A549 (cell line): ENCODE measurements at regions not wholly inside any gene's neighbourhood (a gene's known extent, or its start where the extent isn't known, plus 50 kb on each side); places are given as distances from the start of the nearest gene placed in this dataset.

Experiments
- ATAC-seq, 2 experiments: fragments of 200-7000 bp in 1 of 2; fragments of >200 bp in 1 of 2; cut with Nextera tagmentation in 1 of 2; cut with Tn5 transposase in 1 of 2; 3 replicates each; pipeline versions ENCODE4 v1.8.0 to v1.9.1; 2018 to 2020; ENCODE audit warnings: mild to moderate bottlenecking in 1 of 2, moderate library complexity in 1 of 2
- CTCF ChIA-PET: fragments of 300-600 bp; sonication (Branson Sonifier 250); formaldehyde crosslinking; extraction: SDS; loops from one replicate; lab custom pipeline; 2021; ENCODE audit warnings: antibody characterized with exemption, inconsistent platforms; lab: Yijun Ruan, JAX
- POLR2A ChIA-PET: fragments of 350-600 bp; formaldehyde crosslinking; extraction: SDS; loops from one replicate; lab custom pipeline; 2021; ENCODE audit warnings: antibody characterized with exemption, inconsistent platforms; lab: Yijun Ruan, JAX
- DNase-seq, 2 experiments: peaks; one replicate each; pipeline versions ENCODE4 v3.0.0 to v3.0.0-alpha.2; 2011 to 2016; ENCODE audit warnings: low read depth in 1 of 2, low spot score in 1 of 2
- FAIRE-seq: peaks from 2 replicates; lab custom pipeline; 2011; peaks lifted over from hg19 to GRCh38; lab: Jason Lieb, UNC
- H3K27ac ChIP-seq, 2 experiments: fragments of >200 bp; sonication (Bioruptor Twin); formaldehyde crosslinking; 3 replicates each; pipeline ENCODE4 v1.5.1; 2016 to 2017
- H3K4me1 ChIP-seq: fragments of >200 bp; sonication (Bioruptor Twin); formaldehyde crosslinking; 3 replicates; pipeline ENCODE4 v1.6.1; 2016
- H3K4me2 ChIP-seq: fragments of >200 bp; sonication (Bioruptor Twin); formaldehyde crosslinking; 3 replicates; pipeline ENCODE4 v1.6.1; 2016
- H3K4me3 ChIP-seq: fragments of >200 bp; sonication (Bioruptor Twin); formaldehyde crosslinking; 3 replicates; pipeline ENCODE4 v1.5.1; 2016
- H3K9me3 ChIP-seq: fragments of >200 bp; sonication (Bioruptor Twin); formaldehyde crosslinking; 3 replicates; pipeline ENCODE4 v1.6.1; 2016
- CHD4 ChIP-seq: fragments of 200-600 bp; sonication (generic); IDR thresholded peaks from 2 replicates; pipeline ENCODE4 v1.6.1; 2016; ENCODE audit warnings: antibody characterized with exemption, mild to moderate bottlenecking, borderline replicate concordance
- EHMT2 ChIP-seq: fragments of 200-600 bp; sonication (generic); IDR thresholded peaks from 2 replicates; pipeline ENCODE4 v1.6.1; 2016; ENCODE audit warnings: antibody characterized with exemption, low read depth, mild to moderate bottlenecking, moderate library complexity
- ELK1 ChIP-seq: fragments of 150-350 bp; IDR thresholded peaks from 2 replicates; pipeline ENCODE4 v1.6.1; 2014; ENCODE audit warnings: low read depth, mild to moderate bottlenecking, low read length
- GATA3 ChIP-seq: IDR thresholded peaks from 2 replicates; pipeline ENCODE4 v1.6.1; 2012; ENCODE audit warnings: borderline replicate concordance
- HES2 ChIP-seq: fragments of >200 bp; sonication (Bioruptor Twin); formaldehyde crosslinking; IDR thresholded peaks from 2 replicates; pipeline ENCODE4 v1.6.1; 2016
- HEYL ChIP-seq: fragments of 250-450 bp; sonication (Bioruptor Pico); IDR thresholded peaks from 2 replicates; pipeline ENCODE4 v1.8.0; 2021; ENCODE audit warnings: mild to moderate bottlenecking, moderate library complexity
- HOXA7 ChIP-seq: fragments of 250-450 bp; sonication (Bioruptor Pico); IDR thresholded peaks from 2 replicates; pipeline ENCODE4 v1.5.0; 2020; ENCODE audit warnings: mild to moderate bottlenecking, moderate library complexity
- JUN ChIP-seq, 2 experiments: fragments of >200 bp; sonication (Bioruptor Twin); formaldehyde crosslinking; IDR thresholded peaks; 2 replicates in 1 of 2; 3 replicates in 1 of 2; pipeline ENCODE4 v1.6.1; 2016 to 2017
- JUNB ChIP-seq: fragments of >200 bp; sonication (Bioruptor Twin); formaldehyde crosslinking; IDR thresholded peaks from 2 replicates; pipeline ENCODE4 v1.6.1; 2016
- KDM1A ChIP-seq: fragments of 200-600 bp; sonication (generic); IDR thresholded peaks from 2 replicates; pipeline ENCODE4 v1.6.1; 2016; ENCODE audit warnings: low read depth, mild to moderate bottlenecking
- KDM5A ChIP-seq: fragments of 200-600 bp; sonication (generic); IDR thresholded peaks from 2 replicates; pipeline ENCODE4 v1.6.1; 2016; ENCODE audit warnings: antibody characterized with exemption, mild to moderate bottlenecking
- MYC ChIP-seq: IDR thresholded peaks from 2 replicates; pipeline ENCODE4 v1.6.1; 2012; ENCODE audit warnings: mild to moderate bottlenecking, inconsistent platforms, low read length, improper control_type of control experiment, borderline replicate concordance
- NFE2L2 ChIP-seq: fragments of 150-350 bp; conservative IDR thresholded peaks from 2 replicates; pipeline ENCODE4 v1.6.1; 2014; ENCODE audit warnings: low read length
- PHF8 ChIP-seq: fragments of 200-600 bp; sonication (generic); IDR thresholded peaks from 2 replicates; pipeline ENCODE4 v1.6.1; 2016; ENCODE audit warnings: low read depth, mild to moderate bottlenecking, antibody characterized with exemption, moderate library complexity, borderline replicate concordance
- POLR2A ChIP-seq: IDR thresholded peaks from 2 replicates; pipeline ENCODE4 v1.6.1; 2012; ENCODE audit warnings: mild to moderate bottlenecking, low read length
- POLR2AphosphoS2 ChIP-seq: conservative IDR thresholded peaks from 2 replicates; pipeline ENCODE4 v1.6.1; 2012; ENCODE audit warnings: low read length, improper control_type of control experiment, inconsistent platforms
- RAD21 ChIP-seq, 2 experiments: fragments of >200 bp in 1 of 2; sonication (Bioruptor Twin) in 1 of 2; formaldehyde crosslinking in 1 of 2; IDR thresholded peaks in 1 of 2; conservative IDR thresholded peaks in 1 of 2; 2 replicates in 1 of 2; 3 replicates in 1 of 2; pipeline ENCODE4 v1.6.1; 2012 to 2018; ENCODE audit warnings: inconsistent platforms in 1 of 2
- RFX5 ChIP-seq: fragments of 450-650 bp; IDR thresholded peaks from 2 replicates; pipeline ENCODE4 v1.7.1; 2014; ENCODE audit warnings: antibody characterized with exemption, mild to moderate bottlenecking, moderate library complexity
- SMC3 ChIP-seq: fragments of >200 bp; sonication (Bioruptor Twin); formaldehyde crosslinking; IDR thresholded peaks from 3 replicates; pipeline ENCODE4 v1.6.1; 2018; ENCODE audit warnings: inconsistent platforms
- TP53 ChIP-seq: fragments of 250-450 bp; sonication (Bioruptor Pico); IDR thresholded peaks from 2 replicates; pipeline ENCODE4 v1.5.0; 2021; ENCODE audit warnings: mild to moderate bottlenecking, moderate library complexity
- USF2 ChIP-seq: fragments of 450-650 bp; IDR thresholded peaks from 2 replicates; pipeline ENCODE4 v1.6.1; 2014; ENCODE audit warnings: antibody characterized with exemption
- ZSCAN20 ChIP-seq: fragments of 250-450 bp; sonication (Bioruptor Pico); IDR thresholded peaks from 2 replicates; pipeline ENCODE4 v1.8.0; 2022; ENCODE audit warnings: mild to moderate bottlenecking, moderate library complexity
- WGBS: methylation state at CpG from one replicate; pipeline ENCODE4 v1.1.6; 2017; ENCODE audit errors: missing lambda C conversion rate; 5-methylcytosine and 5-hydroxymethylcytosine counted together
- TF ChIP-seq, protein P1 (sequence below): fragments of >200 bp; sonication (Bioruptor Twin); formaldehyde crosslinking; IDR thresholded peaks from 3 replicates; pipeline ENCODE4 v1.5.1; 2016
- TF ChIP-seq, protein P2 (sequence below): IDR thresholded peaks from 2 replicates; pipeline ENCODE4 v1.6.1; 2012; ENCODE audit warnings: low read depth, borderline replicate concordance
- TF ChIP-seq, protein P3 (sequence below): IDR thresholded peaks from 2 replicates; pipeline ENCODE4 v1.6.1; 2012

DNA sequence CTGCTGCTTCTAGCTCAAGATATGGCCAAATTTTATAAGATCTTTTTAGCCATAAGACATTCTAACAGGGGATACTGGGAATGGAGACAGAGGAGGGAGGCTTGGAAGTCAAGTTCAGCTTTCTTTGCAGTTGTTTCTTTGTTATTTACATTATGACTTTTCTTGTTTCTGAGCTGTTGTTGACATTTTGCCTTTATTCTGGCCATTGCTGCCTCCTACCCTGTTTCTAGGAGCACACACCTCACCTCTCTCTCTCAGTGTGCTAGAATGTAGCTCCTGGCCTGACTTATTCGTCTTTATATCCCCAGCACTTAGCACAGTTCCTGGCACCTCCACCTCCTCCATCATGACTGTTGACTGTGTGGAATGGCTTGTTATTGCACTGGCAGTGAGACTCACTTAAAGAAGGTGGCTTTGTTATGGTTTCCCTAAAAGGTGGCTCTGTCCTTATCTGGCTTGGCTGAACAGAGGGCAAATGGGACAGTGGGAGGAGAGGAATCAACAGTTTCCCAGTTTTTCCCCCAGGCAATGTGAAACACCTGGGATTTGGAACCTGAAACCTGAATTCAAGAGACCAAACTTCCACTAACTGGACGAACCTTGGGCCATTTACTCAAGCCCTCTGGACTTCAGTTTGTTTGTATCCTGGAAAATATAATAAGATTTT lies 76.1 kb upstream of the PPP2R5A start (continued):
- no peak for TF ChIP-seq EHMT2
- TF ChIP-seq, protein P1, sequence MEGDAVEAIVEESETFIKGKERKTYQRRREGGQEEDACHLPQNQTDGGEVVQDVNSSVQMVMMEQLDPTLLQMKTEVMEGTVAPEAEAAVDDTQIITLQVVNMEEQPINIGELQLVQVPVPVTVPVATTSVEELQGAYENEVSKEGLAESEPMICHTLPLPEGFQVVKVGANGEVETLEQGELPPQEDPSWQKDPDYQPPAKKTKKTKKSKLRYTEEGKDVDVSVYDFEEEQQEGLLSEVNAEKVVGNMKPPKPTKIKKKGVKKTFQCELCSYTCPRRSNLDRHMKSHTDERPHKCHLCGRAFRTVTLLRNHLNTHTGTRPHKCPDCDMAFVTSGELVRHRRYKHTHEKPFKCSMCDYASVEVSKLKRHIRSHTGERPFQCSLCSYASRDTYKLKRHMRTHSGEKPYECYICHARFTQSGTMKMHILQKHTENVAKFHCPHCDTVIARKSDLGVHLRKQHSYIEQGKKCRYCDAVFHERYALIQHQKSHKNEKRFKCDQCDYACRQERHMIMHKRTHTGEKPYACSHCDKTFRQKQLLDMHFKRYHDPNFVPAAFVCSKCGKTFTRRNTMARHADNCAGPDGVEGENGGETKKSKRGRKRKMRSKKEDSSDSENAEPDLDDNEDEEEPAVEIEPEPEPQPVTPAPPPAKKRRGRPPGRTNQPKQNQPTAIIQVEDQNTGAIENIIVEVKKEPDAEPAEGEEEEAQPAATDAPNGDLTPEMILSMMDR, result no peak
- TF ChIP-seq RFX5, result no peak
- TF ChIP-seq HOXA7 (CRISPR knock-in tag), result no peak
- TF ChIP-seq RAD21 (conservative IDR thresholded peaks at IDR 0.05 in 1 of 2, IDR thresholded peaks at IDR 0.05 in 1 of 2), result no peak
- no peak for TF ChIP-seq ZSCAN20 (CRISPR knock-in tag)
- no peak for TF ChIP-seq POLR2A
- no peak for TF ChIP-seq USF2
- no peak for TF ChIP-seq TP53

DNA sequence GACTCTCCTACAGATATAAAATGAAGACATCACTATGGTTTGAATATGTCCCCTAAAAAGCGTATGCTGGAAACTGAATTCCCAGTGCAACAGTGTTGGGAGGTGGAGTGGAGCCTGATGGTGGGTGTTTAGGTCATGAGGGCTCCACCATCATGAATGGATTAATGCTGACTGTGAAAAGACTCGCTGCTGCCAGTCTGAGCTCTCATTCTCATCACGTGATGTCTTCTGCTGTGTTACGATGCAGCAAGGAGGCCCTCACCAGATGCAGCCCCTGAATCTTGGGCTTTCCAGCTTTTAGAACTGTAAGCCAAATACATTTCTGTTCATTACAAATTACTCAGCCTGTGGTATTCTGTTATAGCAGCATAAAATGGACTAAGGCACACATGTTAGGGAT lies 73.8 kb upstream of the PPP2R5A start:
- no peak for DNase-seq
- TF ChIP-seq HEYL (no peak), MYC (no peak), CHD4 (no peak), KDM5A (no peak), RFX5 (no peak), RAD21 (conservative IDR thresholded peaks at IDR 0.05 in 1 of 2, IDR thresholded peaks at IDR 0.05 in 1 of 2) (no peak)
- TF ChIP-seq, protein P2, sequence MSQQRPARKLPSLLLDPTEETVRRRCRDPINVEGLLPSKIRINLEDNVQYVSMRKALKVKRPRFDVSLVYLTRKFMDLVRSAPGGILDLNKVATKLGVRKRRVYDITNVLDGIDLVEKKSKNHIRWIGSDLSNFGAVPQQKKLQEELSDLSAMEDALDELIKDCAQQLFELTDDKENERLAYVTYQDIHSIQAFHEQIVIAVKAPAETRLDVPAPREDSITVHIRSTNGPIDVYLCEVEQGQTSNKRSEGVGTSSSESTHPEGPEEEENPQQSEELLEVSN, result no peak
- TF ChIP-seq, protein P1, result no peak
- Histone ChIP-seq H3K27ac (no peak overlapping the region), H3K4me2 (no peak overlapping the region), H3K4me3 (no peak overlapping the region), H3K4me1 (no peaks in the 10 kb centered on the region), H3K9me3 (no peaks in the 10 kb centered on the region)
- ChIA-PET CTCF (no interaction called here), POLR2A (no interaction called here)
- ATAC-seq, result no peak
- FAIRE-seq, result no peak
- WGBS, result 87% methylated on average over 4 of the region's 4 CpGs

GRCh38 chr1:212212343-212212742 lies 72.9 kb upstream of the PPP2R5A start:
- Histone ChIP-seq H3K4me2 (no peak overlapping the region), H3K9me3 (no peaks in the 10 kb centered on the region), H3K4me1 (no peaks in the 10 kb centered on the region), H3K4me3 (no peak overlapping the region), H3K27ac (no peak overlapping the region)
- FAIRE-seq (no peak), DNase-seq (no peak), ATAC-seq (no peak)
- WGBS, result 91% methylated on average over 4 of the region's 4 CpGs
- CTCF ChIA-PET, result interaction anchor here (0.6 kb wide), 1 partner anchor 18 kb away, joined by 3 read pairs; no protein-coding TSS in a partner anchor
- TF ChIP-seq, protein P2, result no peak
- no peak for TF ChIP-seq EHMT2
- TF ChIP-seq CHD4, result no peak
- TF ChIP-seq, protein P3, sequence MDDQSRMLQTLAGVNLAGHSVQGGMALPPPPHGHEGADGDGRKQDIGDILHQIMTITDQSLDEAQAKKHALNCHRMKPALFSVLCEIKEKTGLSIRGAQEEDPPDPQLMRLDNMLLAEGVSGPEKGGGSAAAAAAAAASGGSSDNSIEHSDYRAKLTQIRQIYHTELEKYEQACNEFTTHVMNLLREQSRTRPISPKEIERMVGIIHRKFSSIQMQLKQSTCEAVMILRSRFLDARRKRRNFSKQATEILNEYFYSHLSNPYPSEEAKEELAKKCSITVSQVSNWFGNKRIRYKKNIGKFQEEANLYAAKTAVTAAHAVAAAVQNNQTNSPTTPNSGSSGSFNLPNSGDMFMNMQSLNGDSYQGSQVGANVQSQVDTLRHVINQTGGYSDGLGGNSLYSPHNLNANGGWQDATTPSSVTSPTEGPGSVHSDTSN, result no peak
- no peak for TF ChIP-seq KDM5A
- TF ChIP-seq POLR2AphosphoS2, result no peak
- TF ChIP-seq HES2, result no peak
- no peak for TF ChIP-seq JUNB
- TF ChIP-seq GATA3, result no peak
- TF ChIP-seq USF2, result no peak
- TF ChIP-seq JUN (IDR thresholded peaks at IDR 0.05), result no peak
- TF ChIP-seq NFE2L2, result no peak
- no peak for TF ChIP-seq KDM1A
- TF ChIP-seq SMC3, result no peak
- no peak for TF ChIP-seq ELK1
- TF ChIP-seq PHF8, result no peak
- POLR2A ChIA-PET, result no interaction called here
